CD4-positive, alpha-beta T cell treated with Interleukin-2 at 100 ng/mL for 4 hours (primary cell): ENCODE measurements at regions not wholly inside any gene's neighbourhood (a gene's known extent, or its start where the extent isn't known, plus 50 kb on each side); places are given as distances from the start of the nearest gene placed in this dataset.

ENCODE experiments used
- DNase-seq: peaks from one replicate; pipeline ENCODE4 v3.0.0-alpha.2; 2020; ENCODE audit warnings: low spot score

- DNase-seq, result no peak
Measured at GRCh38 chr18:73918816-73919215, 228.8 kb downstream of the FBXO15 start.

GRCh38 chr18:73917046-73917445, 230.6 kb downstream of the FBXO15 start:
- no peak for DNase-seq

GRCh38 chr18:73913505-73913904, 234.1 kb downstream of the FBXO15 start:
- no peak for DNase-seq

- no peak for DNase-seq
Measured at GRCh38 chr18:73908323-73908722, 239.3 kb downstream of the FBXO15 start.

- DNase-seq, result no peak
Measured at GRCh38 chr18:73901566-73901965, 246.1 kb downstream of the FBXO15 start.

- no peak for DNase-seq
Measured at GRCh38 chr18:73901151-73901550, 246.5 kb downstream of the FBXO15 start.

- no peak for DNase-seq
Measured at GRCh38 chr18:73900106-73900835, 247.4 kb downstream of the FBXO15 start.

GRCh38 chr18:73897517-73897916, 250.1 kb downstream of the FBXO15 start:
- no peak for DNase-seq

GRCh38 chr18:73896685-73897084, 250.9 kb downstream of the FBXO15 start:
- no peak for DNase-seq

- no peak for DNase-seq
Measured at GRCh38 chr18:73895701-73896100, 251.9 kb downstream of the FBXO15 start.

GRCh38 chr18:73893880-73894279, 253.8 kb downstream of the FBXO15 start:
- no peak for DNase-seq

- no peak for DNase-seq
Measured at GRCh38 chr18:73891572-73892421, 255.8 kb downstream of the FBXO15 start.

GRCh38 chr18:73888565-73888964, 259.1 kb downstream of the FBXO15 start:
- no peak for DNase-seq

GRCh38 chr18:73887801-73888200, 259.8 kb downstream of the FBXO15 start:
- DNase-seq, result no peak

GRCh38 chr18:73884868-73885267, 262.8 kb downstream of the FBXO15 start:
- DNase-seq, result no peak

GRCh38 chr18:73881396-73881917, 266.2 kb downstream of the FBXO15 start:
- no peak for DNase-seq

- no peak for DNase-seq
Measured at GRCh38 chr18:73880387-73880786, 267.2 kb downstream of the FBXO15 start.

- no peak for DNase-seq
Measured at GRCh38 chr18:73879766-73880165, 267.9 kb downstream of the FBXO15 start.

- no peak for DNase-seq
Measured at GRCh38 chr18:73879328-73879727, 268.3 kb downstream of the FBXO15 start.

GRCh38 chr18:73869182-73869581, 278.5 kb downstream of the FBXO15 start:
- DNase-seq, result no peak

GRCh38 chr18:73861771-73862170, 285.9 kb downstream of the FBXO15 start:
- no peak for DNase-seq

- no peak for DNase-seq
Measured at GRCh38 chr18:73859837-73860397, 287.7 kb downstream of the FBXO15 start.
